ENCODE measurements at regions not wholly inside any gene's neighbourhood (a gene's known extent, or its start where the extent isn't known, plus 50 kb on each side); places are given as distances from the start of the nearest gene placed in this dataset.

GRCh38 chr3:63731866-63732265 is 79.4 kb downstream of the SNTN start:
- TF ChIP-seq ELF1 (CRISPR knock-in tag; IDR thresholded peaks at IDR 0.05) (no peak), MXI1 (IDR thresholded peaks at IDR 0.05; ENCODE audit: borderline replicate concordance, low read depth, low read length) (no peak), RAD21 (CRISPR knock-in tag; IDR thresholded peaks at IDR 0.05) (no peak), ZFP41 (CRISPR knock-in tag; IDR thresholded peaks at IDR 0.05; ENCODE audit: borderline replicate concordance) (no peak), SMC3 (IDR thresholded peaks at IDR 0.05; ENCODE audit: low read length) (no peak), ZNF616 (CRISPR knock-in tag; IDR thresholded peaks at IDR 0.05; ENCODE audit: low read depth) (no peak), EED (CRISPR knock-in tag; IDR thresholded peaks at IDR 0.05) (no peak), DPF2 (CRISPR knock-in tag; IDR thresholded peaks at IDR 0.05; ENCODE audit: borderline replicate concordance, low read depth) (no peak), NCOA1 (CRISPR knock-in tag; IDR thresholded peaks at IDR 0.05) (no peak), SP1 (IDR thresholded peaks at IDR 0.05) (no peak), SP1 (CRISPR knock-in tag; IDR thresholded peaks at IDR 0.05) (no peak), ZFP37 (CRISPR knock-in tag; IDR thresholded peaks at IDR 0.05; ENCODE audit: borderline replicate concordance) (no peak)
- TF ChIP-seq, protein P1, sequence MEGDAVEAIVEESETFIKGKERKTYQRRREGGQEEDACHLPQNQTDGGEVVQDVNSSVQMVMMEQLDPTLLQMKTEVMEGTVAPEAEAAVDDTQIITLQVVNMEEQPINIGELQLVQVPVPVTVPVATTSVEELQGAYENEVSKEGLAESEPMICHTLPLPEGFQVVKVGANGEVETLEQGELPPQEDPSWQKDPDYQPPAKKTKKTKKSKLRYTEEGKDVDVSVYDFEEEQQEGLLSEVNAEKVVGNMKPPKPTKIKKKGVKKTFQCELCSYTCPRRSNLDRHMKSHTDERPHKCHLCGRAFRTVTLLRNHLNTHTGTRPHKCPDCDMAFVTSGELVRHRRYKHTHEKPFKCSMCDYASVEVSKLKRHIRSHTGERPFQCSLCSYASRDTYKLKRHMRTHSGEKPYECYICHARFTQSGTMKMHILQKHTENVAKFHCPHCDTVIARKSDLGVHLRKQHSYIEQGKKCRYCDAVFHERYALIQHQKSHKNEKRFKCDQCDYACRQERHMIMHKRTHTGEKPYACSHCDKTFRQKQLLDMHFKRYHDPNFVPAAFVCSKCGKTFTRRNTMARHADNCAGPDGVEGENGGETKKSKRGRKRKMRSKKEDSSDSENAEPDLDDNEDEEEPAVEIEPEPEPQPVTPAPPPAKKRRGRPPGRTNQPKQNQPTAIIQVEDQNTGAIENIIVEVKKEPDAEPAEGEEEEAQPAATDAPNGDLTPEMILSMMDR (CRISPR knock-in tag; IDR thresholded peaks at IDR 0.05) = no peak
- TF ChIP-seq, protein P2, sequence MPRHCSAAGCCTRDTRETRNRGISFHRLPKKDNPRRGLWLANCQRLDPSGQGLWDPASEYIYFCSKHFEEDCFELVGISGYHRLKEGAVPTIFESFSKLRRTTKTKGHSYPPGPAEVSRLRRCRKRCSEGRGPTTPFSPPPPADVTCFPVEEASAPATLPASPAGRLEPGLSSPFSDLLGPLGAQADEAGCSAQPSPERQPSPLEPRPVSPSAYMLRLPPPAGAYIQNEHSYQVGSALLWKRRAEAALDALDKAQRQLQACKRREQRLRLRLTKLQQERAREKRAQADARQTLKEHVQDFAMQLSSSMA (CRISPR knock-in tag; IDR thresholded peaks at IDR 0.05) = no peak

All from HepG2 (cell line).